ENCODE measurements at regions not wholly inside any gene's neighbourhood (a gene's known extent, or its start where the extent isn't known, plus 50 kb on each side); places are given as distances from the start of the nearest gene placed in this dataset.

- TF ChIP-seq POLR2AphosphoS5 (IDR thresholded peaks at IDR 0.05) (no peak), CTCF (IDR thresholded peaks at IDR 0.05) (no peak)
These were observed 315.9 kb upstream of the TCF4 start for GRCh38 chr18:55903911-55904310.

Measured in gastroesophageal sphincter (tissue), 3 donors.